Activated naive CD4-positive, alpha-beta T cell treated with Interleukin-2 at 50 U/mL for 16 hours (primary cell): ENCODE measurements at regions not wholly inside any gene's neighbourhood (a gene's known extent, or its start where the extent isn't known, plus 50 kb on each side); places are given as distances from the start of the nearest gene placed in this dataset.
"Not testable (repeated sequence)": the region's sequence is repeated elsewhere in the genome, so short reads cannot be mapped to it uniquely, and the experiment has no call there.

Experiments used
- DNase-seq: peaks from one replicate; pipeline ENCODE4 v3.0.0-alpha.2; 2020

DNA sequence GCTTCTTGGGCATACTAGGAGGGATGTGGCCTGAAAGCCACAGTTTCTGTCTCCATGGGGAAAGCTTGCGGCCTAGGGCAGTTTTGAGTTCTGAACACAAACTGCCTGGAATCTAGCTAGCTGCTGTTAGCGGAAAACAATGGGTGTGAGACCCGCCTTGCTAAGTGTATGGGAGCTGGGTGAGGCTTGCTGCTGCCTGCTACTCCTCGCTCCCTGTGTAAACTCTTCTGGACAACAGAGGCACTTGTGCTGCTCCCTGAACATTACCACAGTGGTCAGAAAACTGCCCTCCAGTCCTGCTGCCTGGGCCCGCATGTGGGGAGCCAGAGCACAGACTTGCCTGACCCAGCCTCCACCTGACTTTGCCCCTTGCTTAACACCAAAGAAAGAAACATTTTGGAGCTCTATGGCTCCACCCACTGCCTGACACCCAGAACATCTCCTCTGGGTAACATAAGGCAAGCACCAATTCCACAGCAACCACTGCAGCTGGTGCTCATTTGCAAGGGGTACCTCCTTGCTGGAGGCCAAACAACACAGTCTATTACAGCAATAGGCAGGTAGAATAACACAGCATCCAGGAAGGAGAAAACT lies 766.3 kb upstream of the RAG2 start:
- DNase-seq = no peak

DNA sequence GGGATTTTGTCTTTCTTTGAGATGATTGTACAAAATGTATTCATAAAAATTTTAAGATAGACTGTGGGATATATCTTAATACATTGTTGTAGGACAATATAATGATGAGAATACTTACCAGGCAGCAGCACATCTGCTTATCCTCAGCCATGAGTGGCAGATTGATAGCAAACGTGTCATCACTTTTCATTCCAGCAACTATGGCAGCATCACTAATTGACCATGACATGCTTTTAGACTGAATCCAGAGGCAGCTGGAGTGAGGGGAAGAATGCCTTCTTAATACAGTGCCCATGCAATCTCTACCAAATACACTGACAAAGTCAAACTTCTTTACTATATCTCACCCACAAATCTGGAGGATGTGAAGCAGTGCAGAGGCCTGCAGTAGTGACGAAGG lies 755.2 kb upstream of the RAG2 start:
- no peak for DNase-seq

DNA sequence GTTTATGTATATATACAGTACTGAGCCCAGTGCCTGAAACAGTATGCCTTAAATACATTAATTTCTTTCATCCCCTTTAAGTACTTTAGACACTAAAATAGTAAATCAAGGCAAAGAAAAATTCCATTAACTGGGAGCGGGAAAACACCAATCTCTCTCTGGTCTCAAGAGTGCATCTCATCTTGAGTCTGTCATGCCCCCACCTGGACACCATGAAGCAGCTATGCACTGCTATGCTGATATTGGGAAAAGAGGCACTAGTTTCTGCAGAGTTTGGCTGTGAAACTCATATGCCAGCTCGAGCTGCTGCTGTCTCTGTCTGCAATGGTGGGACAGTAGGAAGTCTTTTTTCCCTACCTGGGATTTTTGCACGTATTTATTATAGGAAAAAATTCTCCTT lies 754.4 kb upstream of the RAG2 start:
- DNase-seq = no peak

DNA sequence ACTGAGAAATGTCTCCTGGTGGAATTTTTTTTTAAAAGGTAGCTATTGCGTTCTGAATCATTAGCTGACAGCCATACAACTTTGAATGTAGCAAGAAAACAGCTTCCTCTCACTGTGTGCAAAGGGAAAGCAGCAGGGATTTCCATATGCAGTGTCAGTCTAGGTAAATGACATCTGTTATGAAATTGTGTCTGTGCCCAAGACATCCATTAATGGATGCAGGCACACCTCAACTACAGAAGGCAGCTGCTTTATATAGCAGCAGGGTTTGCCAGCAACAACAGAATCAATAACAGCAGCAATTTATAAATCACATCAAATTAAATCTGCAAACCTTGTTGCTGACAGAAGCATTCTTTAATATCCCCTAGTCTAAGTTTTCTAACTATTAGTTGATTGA lies 745.3 kb upstream of the RAG2 start:
- no peak for DNase-seq

DNA sequence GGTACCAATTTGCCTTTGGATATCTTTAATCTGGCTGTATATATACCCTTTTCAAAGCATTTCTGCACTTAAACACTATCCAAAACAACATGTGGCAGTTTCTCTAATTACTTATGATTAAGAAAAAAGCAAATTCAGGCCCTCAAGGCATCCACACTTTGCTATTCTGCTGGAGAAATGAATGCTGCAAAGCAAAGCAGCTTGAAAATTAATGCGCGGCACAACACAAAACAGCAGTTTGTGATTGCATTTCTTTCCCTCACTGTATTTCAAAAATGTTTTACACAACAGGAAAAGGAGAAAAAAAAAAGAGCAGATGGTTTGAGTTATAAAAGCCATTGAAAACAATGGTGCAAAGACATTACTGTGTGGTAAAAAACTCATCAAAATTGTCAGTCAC lies 738.4 kb upstream of the RAG2 start:
- no peak for DNase-seq

DNA sequence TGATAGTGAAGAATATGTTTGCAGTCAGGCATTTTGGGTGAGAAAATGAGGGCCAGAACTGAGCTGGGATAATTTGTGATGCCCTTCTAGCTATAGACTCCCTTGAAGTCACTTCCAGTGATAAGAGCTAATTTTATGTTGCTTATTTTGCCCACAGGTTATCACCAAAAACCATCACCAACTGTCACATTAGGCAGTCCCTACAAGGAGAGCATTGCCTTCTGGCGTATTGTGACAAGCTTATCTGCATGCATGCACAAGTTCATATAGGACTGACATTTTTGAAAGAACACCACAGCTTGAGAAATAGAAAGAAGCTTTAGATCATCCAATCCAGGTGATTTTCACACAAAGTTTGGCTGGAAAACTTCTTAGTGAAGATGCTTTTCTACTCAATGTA lies 735.3 kb upstream of the RAG2 start:
- DNase-seq = no peak

DNA sequence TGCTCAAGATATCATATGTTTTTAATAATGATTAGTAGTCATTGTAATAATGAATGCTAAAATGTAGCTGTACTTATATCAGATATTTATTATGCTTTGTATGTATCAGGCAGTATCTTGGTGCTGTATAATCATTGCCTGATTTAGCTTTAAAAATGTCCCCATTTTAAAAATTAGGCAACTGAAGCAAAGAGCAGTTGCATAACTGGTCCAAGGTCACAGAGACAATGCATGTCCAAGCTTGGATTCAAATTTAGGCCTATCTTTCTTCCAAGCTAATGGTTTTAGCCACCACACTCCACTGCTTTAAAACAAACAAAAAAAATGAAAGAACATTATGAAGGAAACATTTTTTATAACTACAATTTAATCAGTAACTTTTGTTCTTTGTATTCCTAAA lies 725.8 kb upstream of the RAG2 start:
- DNase-seq = no peak

DNA sequence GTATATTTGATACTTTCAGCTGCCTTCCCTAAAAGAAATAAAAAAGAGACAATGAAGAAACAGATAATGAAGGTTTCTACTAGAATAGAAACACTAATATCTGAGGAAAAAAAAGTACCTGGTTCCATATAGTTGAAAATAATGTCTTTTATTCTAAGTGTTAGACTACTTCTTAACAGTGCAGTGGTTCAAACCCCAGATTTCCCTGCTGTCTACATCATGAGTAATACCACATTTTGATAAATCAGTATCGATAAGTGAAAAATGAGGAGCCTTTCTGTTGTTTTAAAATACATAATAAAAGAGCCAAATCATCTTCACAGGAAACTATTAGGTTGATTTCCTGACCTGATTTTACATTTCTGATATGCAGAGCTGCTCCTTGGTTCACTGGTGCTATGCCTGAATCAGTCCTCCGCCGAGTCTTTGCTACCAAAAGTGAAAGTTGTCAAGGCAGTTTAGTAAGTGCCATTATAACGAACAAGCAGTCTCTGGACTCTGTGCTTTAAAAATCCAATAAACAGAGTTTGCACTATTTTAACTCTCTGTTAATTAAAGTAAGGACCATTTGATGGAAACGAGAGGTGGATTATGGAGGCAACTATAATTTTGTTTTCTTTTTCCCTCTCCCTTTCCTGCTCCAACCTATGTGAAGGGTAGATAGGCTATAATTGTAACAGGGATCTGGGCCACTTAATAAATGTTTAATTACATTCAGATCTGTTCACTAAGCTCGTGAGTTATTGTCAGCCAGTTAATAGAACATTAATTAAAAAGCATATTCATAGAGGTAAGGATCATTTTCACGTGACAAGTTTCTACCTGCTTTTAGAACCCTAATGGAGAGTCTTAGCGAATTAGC lies 724.5 kb upstream of the RAG2 start:
- no peak for DNase-seq

DNA sequence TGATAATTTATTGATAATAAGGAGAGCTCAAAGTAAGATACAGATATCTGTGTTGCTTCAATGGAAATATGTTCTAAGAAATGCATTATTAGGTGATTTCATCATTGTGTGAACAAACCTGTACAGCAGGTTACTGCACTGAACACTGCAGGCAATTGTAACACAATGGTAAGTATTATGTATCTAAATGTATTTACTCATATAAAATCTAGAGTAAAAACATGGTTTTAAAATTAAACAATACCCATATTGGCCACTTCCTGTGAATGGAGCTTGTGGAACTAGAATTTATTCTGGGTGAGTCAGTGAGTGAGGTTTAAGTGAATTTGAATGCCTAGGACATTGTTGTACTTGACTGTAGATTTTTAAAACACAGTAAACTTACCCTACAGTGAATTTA lies 722.9 kb upstream of the RAG2 start:
- DNase-seq = no peak

DNA sequence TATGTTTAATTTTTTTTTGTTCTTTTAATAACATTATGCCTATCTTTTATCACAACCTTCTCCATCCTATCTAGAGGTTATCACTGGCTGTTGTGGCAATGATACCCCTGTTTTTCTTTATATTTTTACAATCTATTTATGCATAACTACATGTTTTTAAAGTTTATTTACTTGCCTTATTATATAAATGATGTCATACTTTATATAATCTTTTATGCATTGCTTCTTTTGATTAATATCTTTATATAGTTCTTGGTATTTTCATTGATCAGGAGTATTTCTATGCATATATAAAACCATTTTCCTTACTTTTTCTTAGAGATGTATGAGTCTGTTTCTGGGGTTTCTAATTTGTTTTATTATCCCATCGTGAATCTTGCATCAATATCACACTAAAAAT lies 719.8 kb upstream of the RAG2 start:
- DNase-seq = no peak

DNA sequence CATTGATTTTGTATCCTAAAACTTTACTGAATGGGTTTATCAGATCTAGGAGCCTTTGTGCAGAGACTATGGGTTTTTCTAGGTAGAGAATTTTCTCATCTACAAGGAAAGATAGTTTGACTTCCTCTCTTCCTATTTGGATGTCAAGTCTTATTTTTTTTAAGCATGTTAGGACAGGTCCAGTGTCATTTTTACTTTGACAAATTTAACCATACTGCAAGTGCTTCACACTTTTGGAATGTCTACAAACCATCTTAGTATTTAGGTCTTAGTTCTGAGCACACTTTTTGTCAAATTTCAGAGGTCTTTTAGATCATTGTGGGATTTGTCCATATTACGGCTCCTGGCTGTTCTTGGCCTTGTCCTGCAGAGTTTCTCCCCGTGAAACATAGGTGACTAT lies 715.2 kb upstream of the RAG2 start:
- DNase-seq = no peak

DNA sequence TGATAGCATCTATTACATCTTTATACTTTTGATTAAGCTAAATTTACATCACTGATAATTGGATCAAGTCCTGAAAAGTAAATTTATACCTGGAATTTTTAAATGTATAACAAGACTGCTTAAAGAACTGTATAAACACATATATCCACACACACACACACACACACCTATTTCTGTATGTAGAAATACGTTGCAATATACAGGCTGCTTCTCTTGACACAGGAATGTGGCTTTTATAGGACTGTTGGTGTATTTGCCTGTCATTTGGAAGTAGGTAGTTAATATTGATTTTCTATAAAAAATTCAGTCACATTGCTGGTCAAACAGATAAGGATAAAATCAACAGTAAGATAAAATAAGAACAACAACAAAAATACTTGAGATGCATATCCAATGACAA lies 708.5 kb upstream of the RAG2 start:
- no peak for DNase-seq

DNA sequence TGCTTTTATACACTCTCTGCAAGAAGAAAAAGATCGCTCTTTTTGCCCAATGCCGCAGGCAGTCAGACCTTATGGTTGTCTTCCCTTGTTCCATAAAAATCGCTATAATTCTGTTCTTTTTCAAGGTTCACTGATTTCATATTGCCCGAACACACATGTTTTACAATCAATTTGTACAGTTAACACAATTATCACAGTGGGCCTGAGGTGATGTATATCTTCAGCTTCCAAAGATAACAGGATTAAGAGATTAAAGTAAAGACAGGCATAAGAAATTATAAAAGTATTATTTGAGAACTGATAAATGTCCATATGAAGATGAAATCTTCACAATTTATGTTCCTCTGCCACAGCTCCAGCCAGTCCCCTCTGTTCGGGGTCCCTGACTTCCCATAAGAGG lies 703.4 kb upstream of the RAG2 start:
- DNase-seq = not testable (repeated sequence)

DNA sequence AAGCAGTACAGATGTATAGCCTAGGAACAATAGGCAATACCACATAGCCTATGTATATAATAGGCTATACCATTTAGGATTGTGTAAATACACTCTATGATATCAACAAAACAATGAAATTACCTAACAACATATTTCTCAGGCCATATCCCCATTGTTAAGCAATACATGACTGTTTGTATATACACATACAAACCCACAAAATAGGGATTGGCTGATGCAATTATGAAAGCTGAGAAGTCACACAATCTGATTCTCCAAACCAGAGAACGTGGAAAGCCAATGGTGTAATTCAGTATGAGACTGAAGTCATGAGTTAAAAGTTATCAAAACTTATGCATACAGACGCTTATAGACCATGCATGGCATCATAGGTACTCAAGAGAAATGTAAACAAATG lies 700.1 kb upstream of the RAG2 start:
- no peak for DNase-seq

DNA sequence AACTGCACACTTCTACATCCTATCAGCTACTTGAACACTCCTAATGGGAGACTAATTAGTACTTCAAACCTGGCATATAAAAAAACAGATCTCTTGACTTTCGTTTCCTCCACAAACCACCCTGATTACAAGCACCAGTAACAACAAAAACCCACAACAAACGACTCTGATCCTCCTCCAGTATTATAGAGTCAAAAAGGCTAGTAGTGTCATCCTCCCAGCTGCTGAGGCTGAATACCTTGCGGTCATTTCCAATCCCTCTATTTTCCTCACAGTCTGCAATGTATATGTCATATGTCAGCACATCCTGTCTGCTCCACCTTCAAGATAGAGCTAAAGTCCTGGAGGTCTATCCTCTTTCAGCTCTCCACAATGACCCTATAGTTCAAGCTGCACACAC lies 688.9 kb upstream of the RAG2 start:
- no peak for DNase-seq

DNA sequence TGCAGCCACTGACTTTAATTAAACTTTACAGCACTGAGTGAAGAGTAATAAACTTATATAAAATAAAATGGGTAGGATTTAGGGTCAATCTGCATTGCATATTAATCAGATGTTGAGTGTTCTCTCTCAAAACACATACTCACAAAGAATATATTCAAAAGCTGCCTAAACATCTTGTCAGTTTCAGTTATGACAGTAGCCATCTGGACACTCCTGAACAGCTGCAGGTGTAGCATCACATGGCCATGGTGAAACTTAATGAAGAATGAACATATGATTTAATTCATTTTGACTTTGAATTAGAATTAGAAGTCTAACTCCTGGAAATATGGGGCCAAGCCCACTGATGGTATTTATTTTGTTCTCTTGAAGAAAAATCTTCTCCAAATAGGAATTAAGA lies 684.3 kb upstream of the RAG2 start:
- no peak for DNase-seq

DNA sequence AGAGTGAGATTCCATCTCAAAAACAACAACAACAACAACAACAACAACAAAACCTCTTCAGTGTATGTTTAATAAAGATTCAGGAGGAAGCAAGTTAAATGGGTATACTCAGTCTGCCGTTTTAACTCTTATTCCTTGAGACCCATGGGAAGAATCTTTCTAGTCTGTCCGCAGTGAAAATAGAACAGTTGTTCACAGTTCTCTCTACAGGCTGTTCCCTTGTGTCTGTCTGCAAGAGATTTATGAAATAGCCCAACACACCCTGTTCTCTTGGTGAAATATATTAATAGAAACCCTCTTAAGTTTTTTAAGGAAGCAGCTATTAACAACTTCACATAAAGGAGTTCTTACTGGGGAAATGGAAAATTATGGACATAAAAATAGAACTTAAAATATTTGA lies 682.2 kb upstream of the RAG2 start:
- no peak for DNase-seq

DNA sequence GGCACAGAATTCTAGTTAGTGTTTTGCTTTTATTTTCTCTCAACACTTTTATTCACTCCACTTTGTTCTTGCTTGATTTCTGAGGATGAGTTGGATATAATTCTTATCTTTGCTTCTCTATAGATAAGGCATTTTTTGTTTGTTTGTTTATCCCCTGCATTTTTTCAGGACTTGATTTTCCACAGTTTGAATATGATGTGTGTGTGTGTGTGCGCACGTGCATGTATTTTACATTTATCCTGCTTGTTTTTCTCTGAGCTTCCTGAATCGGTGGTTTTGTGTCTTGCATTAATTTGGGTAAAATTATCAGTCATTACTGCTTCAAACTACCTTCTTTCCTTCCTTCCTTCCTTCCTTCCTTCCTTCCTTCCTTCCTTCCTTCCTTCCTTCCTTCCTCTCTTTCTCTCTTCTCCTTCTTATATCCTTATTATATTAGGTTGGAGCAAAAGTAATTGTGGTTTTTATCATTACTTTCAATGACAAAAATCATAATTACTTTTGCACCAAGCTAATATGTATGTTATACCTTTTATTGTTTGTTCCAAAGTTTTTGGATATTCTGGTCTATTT lies 679.9 kb upstream of the RAG2 start:
- DNase-seq = no peak

DNA sequence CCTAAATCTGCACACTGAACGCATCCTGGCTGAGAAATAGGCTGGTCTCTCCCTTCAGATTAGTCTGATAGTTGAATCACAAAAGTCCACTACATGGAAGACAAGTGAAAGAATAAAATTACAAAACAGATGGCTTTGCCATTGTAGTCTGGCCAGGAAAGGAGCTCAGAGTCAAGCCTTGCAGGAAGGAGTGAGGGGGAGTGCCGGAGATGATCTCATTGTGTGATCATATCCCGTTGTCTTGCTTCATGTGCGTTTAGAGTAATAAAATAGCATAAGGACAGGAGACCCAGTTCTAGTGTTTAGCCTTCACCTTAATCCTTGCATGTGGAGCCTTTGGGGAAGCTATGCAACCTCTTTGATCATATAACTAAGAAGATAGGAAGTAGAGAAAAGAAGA lies 666.7 kb upstream of the RAG2 start:
- no peak for DNase-seq

DNA sequence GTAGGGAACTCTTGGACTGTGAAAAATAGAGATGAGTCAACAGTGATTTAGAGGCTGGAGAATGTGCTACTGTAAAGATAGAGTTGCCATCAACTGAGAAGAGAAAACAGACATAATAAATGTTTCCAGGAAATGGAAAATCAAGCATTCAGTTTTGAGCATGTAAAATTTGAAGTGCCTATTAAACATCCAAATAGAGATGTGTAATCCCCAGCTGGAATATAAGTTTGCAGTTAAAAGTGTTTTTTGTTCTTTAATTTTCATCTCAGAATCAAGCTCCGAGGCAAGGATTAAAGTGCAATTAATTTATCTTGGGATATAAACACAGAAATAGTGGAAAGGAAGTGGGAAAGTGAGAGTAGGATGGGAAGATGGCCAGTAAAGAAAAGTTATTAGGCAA lies 666.0 kb upstream of the RAG2 start:
- no peak for DNase-seq

DNA sequence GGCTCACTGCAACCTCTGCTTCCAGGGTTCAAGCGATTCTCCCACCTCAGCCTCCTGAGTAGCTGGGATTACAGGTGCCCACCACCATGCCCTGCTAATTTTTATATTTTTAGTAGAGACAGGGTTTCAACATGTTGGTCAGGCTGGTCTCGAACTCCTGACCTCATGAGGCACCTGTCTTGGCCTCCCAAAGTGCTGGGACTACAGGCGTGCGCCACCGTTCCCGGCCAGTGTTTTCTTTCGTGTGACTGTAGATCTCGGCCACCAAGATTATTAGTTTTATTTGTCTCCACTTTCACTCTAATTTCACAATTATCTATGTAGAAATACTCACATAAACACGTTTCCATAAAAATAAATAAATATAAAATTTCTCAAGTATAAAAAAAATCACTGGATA lies 665.4 kb upstream of the RAG2 start:
- DNase-seq = not testable (repeated sequence)

DNA sequence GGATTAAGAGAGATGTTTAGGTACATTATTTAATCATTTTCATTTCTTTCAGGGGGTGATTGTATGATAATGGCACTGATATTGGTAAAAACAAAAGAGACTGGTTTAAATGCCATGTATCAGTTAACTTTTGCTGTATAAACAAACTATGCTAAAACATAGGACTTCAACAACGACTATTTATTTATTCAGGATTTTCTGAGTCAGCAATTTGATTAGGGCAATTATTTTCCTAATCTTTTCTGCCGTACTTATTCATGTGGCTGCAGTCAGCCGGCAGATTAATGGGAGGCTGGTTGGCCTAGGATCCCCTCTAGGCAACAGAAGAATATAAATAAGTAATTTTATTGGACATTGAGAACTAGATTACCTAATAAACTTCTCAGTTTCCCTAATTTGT lies 661.7 kb upstream of the RAG2 start:
- no peak for DNase-seq

DNA sequence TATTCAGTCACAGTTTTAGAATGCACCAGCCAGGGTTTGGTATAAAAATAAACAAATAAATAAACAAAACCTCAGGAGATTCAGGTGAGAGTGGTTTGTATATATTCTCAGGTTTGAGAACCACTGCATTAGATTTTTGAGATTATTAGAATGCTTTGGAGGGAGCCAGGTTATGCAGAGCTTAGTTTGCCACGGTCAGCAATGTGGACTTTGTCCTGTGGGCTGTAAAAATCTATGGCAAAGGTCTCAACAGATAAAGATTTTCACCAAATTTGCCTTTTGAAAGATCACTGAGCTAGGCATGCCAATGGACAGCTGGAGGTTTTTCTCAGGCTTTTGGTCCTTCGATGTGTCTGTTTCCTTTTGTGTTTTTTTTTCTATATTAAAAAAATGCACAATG lies 650.1 kb upstream of the RAG2 start:
- DNase-seq = no peak

DNA sequence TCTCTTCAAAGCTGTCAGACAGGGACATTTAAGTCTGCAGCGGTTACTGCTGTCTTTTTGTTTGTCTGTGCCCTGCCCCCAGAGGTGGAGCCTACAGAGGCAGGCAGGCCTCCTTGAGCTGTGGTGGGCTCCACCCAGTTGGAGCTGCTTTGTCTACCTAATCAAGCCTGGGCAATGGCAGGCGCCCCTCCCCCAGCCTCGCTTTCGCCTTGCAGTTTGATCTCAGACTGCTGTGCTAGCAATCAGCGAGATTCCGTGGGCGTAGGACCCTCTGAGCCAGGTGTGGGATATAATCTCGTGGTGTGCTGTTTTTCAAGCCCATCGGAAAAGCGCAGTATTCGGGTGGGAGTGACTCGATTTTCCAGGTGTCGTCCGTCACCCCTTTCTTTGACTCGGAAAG lies 648.1 kb upstream of the RAG2 start:
- DNase-seq = not testable (repeated sequence)

DNA sequence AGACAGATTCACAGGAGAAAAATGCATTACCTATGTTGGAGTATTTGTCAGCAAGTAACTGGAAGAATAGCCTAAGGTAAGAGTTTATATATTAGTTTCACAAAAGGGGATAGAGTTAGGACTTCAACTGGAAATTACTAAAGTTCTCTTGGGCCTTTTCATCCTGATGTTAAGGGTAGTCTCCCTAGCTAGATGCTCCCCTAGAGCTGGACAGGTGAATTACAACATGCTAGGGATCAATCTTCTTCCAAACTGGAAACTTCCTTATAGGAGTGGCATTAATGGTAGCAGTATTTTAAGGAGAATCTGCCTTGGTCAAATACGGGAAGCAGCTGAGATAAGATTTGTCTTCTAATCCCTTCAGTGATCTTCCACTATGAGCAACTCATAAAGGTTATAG lies 632.8 kb upstream of the RAG2 start:
- no peak for DNase-seq
